Medulla oblongata (tissue), 1 donor: ENCODE measurements at regions not wholly inside any gene's neighbourhood (a gene's known extent, or its start where the extent isn't known, plus 50 kb on each side); places are given as distances from the start of the nearest gene placed in this dataset.
"Not testable (repeated sequence)": the region's sequence is repeated elsewhere in the genome, so short reads cannot be mapped to it uniquely, and the experiment has no call there.

Experiments used
- DNase-seq: peaks from one replicate; pipeline ENCODE4 v3.0.0-alpha.2; 2015; ENCODE audit errors: extremely low spot score

DNA sequence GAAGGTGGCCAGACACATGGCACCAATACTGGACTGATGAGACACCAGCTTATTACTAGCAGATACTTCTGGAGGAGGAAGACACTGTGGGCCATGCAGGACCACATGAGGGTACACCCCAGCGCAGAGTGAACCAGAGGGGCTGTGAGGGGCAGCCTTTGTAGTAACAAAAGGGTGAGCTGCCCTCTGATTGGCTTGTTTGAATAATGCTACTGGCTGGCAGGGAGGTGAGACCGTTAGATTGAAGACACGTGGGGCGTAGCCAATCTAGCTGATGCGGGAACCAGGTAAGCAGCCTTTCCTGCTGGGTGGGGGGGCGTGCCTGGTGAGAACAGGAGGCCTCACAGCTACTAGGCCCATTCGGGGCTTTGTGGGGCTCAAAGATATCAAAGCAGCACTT lies 102.8 kb upstream of the SEC14L1 start:
- no peak for DNase-seq

DNA sequence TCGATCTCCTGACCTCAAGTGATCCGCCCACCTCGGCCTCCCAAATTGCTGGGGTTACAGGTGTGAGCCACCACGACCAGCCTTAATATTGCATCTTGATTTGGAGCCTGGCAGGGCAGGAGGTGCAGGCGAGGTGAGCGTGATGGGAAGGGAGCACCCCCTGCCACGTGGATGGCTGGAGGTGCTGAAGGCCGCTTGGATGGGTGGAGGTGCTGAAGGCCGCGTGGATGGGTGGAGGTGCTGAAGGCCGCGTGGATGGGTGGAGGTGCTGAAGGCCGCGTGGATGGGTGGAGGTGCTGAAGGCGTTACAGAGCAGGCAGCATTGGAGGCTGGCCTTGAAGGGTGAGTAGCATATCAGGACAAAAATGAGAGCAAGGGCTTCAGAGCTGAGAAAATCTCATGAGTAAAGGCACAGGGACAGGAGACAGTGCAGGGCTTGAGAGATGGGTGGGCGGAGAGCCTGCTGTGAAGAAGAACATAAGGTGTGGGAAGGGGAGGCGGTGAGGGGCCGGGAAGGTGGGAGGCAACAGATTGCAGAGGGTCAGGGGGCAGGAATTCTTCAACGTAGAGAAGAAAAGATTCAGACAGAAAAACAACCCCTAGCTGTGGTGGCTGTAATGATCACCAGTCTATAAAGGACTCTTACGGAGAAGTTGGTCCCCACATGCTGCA lies 101.7 kb upstream of the SEC14L1 start:
- DNase-seq = no peak

DNA sequence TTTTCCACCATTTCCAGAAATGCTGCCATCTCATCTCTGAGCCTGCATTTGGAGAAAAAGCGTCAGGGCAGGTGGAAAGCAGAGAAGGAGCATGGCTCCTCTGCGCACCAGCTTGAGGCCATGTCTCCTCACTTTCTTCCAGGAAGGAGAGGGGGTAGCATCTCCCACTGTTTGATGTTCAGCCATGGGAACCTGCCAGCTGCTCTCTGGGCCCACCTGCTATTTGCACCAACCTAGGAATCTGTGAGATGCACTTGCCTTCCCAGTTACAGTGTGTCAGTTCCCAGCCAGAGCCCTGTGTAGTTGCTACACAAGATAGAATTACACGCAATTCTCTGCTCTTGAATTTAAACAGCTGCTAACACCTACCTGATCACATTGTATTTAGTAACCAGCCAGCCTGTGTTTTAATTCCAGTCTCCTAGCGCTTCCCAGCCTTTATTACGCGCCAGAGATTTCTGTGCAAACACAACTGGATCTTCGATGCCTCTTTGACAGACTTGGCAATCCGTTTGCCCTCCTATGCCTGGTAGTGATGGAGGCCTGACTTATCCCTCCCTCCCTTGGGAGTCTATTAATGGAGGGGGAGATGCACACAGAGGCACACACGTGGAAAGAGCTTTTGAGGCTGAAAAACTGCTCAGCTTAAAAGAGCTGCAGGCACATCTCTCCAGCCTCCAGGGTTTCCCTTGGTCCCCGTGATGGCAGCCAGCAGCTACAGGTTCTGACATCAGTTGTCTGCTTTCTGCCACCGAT lies 98.1 kb upstream of the SEC14L1 start:
- no peak for DNase-seq

DNA sequence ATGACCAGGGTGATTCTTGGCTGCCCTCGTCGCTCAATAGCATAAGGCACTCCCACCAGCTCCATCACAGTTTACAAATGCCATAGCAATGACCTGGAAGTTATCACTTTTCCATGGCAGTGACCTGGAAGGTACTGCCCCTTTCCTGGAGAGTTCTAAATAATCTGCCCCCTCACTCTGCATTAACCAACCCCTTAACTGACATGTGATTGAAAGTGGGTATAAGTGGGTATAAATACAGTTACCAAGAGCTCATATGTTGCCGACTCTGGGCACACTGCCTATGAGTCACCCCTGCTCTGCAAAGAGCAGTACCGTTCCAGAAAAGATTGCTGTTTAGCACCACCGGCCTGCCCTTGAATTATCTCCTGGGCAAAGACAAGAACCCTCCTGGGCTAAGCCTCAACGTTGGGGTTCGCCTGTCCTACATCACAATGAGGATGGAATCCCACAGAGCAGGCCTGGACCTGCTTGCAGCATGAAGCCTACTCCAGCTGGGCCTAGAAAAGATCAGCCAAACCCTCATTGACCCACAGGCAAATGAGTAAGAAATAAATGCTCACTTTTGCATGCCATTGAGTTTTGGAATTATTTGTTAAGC lies 95.2 kb upstream of the SEC14L1 start:
- DNase-seq = no peak

DNA sequence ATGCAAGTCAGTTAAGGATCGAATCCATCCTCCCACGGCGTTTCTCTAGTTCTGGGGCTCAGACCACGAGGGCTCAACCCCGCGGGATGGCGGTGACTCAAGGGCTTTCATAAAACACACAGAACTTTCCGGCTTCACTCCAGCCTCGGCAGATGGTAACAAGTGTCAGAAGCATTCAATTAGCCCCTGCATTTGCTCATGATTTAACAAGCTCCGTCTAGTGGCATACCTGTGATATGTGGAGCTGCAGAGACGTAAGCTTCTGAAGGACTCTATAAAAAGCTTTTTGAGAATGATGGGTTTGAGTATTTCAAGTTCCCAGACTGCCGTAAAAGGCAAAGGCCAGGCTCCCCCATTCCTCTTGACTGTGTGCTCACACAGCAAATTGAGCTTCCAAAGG lies 91.3 kb upstream of the SEC14L1 start:
- DNase-seq = no peak

DNA sequence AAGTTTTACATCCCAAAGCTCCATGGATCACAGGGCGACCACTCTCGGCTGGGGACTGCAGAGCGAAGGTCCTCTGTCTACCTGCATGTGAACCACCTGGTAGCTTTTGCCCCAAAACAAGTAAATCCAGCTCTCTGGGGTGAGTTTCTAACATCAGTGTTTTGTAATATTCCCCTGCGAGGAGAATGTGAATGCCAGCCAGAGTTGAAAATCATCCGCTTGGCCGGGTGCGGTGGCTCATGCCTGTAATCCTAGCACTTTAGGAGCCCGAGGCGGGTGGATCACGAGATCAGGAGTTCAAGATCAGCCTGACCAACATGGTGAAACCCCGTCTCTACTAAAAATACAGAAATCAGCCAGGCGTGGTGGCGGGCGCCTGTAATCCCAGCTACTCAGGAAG lies 89.9 kb upstream of the SEC14L1 start:
- not testable (repeated sequence) for DNase-seq

DNA sequence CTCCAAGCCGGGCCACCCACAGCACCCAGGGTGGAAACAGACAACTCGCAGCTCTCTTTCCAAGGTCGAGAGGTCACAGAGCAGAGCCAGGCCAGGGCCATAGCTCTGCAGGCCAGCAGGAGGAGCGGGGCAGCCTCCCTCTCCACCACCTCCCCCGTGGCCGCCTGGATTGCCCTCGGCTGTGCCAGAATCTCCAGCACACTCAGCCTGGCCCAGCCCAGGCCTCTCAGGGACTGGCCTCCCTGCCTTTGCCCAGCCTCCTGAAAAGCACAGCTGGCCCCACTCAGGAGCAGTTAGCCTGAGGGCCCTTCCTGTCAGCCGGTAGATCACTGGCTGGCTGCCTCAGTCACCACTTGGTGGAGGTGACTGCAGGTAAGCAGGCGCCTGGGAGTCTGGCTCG lies 85.8 kb upstream of the SEC14L1 start:
- DNase-seq = no peak

DNA sequence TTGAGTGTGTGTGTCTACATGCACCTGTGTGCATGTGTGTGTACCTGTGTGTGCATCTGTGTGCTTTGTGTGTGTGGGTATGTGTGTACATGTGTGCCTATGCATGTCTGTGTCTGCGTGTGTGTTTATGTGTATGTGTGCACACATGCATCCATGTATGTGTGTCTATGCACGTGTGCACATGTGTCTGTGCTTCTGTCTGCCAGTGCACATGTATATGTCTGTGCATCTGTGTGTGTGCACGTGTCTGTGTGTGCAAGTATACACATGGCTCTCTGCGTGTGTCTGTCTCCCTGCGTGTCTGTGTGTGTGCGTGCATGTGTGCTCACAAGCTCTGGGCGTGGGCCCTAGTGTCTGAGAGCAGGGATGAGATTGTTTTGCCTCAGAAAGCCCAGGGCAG lies 85.3 kb upstream of the SEC14L1 start:
- DNase-seq = no peak

DNA sequence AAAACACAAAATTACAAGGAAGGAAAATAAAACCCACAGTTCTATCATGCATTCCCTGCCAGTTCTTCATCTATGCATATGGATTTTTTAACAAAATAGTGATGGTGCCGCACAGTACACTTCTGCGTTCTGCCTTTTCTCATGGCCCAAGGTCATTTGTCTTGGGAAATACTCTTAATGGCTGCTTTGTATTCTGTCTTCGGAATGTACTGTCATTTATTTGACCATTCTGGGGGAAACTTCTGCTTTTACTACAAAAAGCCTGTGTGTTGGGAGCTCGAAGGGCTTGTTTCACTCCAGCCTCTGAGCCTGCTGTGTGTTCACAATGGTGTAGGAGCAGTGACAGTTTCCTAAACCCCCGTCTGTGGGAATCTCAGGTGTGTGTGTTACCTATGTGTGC lies 82.8 kb upstream of the SEC14L1 start:
- DNase-seq = no peak

DNA sequence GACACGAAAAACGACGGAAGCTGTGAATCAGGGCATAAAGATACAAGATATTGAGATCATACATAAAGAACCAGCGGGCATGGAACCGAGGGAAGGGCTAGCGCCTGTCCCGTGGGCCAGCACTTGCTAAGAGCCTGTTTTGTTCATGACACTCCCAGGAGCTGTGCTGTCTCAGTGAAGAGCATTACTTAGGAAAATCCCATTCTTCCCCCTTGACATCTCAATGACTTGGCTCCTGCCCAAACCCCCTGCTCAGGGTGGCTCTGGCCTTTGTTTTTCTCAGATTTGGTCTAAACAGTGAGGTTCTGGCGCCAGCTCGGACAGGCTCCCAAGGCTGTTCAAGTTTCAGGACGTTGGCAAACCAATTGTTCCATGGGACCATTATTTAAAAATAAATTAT lies 79.1 kb upstream of the SEC14L1 start:
- no peak for DNase-seq

DNA sequence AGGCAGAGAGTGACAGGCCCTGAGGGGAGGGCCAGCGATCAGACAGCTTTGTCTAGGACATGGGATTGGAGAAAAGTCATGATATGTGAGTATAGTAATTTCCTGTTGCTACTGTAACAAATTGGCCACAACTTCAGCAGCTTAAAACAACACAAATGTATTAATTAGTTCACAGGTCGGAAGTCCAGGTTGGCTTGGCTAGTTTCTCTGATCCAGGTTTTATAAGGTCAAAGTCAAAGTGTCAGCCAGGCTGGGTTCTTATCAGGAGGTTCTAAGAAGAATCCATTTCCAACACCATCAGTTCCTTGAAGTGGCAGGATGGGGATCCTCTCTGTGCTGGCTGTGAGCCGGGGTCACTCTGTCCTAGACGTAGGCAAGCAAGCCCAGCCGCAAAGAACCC lies 76.2 kb upstream of the SEC14L1 start:
- DNase-seq = no peak

DNA sequence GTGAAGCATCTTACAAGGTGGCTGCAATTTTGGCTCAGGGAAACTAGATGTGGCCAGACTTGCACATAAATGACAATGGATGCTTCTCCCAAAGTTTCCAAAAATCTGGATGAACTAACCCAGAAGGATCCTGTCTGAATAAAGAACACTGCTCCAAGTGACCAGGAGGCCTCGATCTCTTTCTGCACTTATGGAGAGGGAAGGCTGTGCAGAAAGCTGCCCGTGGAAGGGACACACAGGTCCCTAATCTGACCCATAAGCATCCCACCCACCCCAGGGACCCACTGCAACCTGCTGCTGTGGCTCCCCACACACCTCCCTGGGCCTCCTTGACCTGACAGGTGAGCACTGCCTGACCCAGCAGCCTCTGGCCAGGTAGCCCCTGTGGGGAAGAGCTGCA lies 74.6 kb upstream of the SEC14L1 start:
- no peak for DNase-seq

DNA sequence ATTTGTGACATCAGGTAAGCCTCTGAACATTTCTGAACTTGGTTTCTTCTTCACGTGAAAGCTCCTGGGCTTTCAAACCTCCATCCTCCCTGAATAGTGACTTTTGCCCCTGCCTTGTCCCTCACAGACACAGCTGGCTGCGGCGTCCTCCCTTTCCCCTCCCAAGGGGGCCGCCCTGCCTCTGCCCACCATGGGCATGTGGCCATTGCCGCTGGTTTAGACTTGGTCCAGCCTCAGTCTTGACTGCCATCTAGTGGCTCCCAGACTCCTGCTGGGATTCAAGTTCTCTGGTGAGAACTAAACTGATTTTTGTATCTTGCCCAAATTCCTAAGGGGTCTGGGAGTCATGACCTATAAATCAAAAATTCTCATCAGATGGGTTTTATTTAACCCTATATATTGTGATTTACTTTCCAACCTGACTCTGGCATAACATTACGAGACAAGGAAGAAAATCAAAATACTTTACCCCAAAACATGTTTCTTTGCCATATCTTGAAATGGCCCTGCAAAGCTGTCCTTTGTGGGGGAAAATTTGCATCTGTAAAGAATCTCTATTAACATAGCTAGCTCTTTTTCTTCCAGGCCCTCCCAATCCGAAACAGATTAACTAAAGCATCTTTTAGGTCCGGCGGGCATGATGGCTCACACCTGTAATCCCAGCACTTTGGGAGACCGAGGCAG lies 73.9 kb upstream of the SEC14L1 start:
- DNase-seq = peak; percentile 69

DNA sequence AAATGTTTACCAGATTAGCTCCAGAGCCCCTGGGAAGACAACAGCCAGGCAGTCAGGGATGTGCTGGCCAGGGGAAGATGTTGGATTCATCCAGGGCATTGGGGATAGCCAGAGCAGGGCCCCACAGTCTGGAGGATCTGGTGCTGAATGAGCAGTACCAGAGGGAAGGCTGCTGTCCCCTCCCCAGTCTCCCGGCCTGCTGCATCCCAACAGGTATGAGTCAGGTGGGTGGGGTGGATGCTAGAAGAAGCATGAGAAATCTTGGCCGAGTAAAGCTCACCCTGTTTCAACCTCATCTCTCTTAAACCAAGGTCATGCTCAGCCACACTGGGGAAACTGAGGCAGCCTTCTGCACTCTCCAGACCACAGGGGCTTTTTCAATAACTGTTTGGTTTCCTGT lies 71.9 kb upstream of the SEC14L1 start:
- DNase-seq = no peak

DNA sequence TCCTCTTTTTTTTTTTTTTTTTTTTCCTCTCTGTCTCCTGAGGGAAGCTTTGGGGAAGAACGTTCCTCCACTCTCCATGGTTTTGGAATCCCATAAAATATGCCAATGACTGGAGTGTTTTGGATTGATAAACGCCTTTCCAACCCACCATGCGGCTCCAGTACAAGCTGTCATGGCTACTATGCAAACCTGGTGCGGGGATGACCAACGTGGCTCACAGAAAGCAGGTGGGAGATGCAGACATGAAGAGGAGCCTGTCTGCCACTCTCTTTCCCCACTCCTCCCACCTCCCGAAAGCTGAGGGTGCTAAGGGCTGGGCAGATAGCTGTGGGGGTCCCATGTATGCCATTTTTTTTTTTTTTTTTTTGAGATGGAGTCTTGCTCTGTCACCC lies 69.9 kb upstream of the SEC14L1 start:
- no peak for DNase-seq

DNA sequence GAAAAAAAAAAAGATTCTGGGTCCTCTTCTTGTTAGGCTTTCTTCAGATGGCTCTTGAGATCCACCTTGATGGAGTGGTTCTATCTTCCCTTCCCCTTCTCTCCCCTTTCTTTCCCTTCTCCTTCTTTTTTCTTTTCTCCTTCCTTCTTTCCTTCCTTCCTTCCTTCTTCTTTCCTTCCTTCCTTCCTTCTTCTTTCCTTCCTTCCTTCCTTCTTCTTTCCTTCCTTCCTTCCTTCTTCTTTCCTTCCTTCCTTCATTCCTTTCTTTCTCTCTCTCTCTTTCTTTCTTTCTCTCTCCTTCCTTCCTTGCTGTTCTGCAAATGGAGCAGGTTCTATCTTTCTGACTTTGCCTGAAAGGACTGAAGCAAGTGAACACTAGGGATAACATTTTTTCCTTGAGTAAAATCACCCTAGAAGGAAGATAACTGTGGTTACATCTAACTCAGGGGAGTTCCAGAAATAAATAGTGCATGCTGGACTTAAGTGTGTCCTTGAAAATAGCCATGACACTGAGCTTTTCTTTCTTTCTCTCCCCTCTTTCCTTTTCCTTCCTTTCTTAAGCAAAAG lies 68.8 kb upstream of the SEC14L1 start:
- DNase-seq = no peak

DNA sequence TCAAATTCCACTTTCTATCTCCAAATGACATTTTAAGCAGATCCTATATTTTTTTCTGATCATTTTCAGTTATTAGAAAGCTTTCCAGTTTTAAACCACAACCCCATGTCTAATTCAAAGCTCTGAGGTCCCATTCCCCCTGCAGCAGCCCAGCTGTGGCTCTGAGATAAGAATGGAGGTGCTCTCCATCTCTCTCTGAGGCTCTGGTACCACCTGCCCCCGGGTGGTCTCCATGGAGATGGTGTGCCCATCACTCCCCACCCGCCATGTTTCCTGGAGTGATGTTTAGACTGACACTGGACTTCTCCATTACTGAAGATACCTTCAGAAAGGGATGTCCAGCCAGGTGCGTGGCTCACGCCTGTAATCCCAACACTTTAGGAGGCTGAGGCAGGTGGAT lies 68.1 kb upstream of the SEC14L1 start:
- DNase-seq = no peak

DNA sequence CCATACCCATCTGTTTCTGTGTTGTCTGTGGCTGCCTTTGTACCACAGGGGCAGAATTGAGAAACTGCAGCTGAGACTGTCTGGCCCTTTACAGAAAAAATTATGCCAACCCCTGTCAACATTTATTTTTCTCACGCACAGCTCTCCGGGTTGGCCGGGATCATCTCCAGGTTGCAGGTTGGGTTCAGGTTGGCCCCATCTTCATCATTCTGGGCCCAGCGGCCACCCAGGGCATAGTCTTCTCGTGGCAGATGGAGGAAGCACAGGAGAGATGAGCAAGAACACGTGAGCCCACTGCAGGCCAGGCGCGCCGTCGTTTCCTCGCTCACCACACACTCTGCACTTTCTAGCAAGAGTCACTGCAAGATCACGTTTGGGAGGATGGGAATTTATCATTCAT lies 66.1 kb upstream of the SEC14L1 start:
- DNase-seq = no peak

DNA sequence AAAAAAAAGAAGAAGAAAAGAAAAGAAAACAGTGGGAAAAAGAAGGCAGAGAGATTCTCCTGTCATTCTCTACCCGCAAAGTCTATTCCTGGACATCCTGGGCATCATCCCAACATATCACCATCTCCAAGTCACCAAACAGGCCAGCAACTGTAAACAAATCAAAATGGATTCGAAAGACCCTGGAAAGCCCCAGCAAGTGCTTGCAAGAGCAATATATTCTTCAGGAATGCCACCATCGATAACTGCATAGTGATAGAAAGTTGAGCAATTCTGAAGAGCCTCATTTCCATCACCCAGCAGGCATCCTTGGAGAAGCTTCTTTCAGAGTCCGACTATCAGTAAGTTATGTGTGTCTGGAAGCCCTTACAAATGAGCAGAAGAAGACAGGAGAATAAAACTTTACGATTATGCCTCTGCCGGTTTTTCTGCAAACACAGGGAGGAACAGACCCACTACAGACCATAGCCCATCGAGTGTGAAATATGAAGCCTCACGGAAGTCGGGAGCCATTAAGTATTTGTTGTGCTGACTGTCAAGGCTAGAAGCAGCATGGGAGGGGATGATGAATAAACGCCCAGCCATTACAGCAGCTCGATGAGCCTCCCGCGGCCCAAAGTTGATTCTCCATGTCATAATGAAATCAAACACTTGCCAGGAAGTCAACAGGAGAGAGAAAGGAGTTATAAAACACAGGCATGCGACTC lies 64.5 kb upstream of the SEC14L1 start:
- DNase-seq = no peak

DNA sequence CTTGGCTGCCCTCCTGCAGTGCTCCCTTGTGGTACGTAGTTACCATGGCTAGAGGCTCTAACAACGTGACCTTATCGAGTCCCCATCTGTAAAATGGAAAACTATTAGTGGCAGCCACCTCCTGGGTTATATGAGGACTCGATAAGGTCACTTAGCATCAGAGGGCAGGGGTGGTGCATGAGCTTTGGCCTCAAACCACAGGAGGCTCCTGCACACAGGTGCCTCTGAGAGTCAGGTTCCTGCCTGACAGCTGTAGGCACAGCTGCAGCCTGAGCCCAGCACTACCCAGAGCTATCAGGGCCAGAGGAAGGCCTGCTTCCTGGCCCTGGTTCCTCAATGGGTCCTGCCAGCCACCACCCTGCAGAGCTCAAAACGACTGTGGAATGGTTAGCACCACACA lies 57.2 kb upstream of the SEC14L1 start:
- DNase-seq = no peak

DNA sequence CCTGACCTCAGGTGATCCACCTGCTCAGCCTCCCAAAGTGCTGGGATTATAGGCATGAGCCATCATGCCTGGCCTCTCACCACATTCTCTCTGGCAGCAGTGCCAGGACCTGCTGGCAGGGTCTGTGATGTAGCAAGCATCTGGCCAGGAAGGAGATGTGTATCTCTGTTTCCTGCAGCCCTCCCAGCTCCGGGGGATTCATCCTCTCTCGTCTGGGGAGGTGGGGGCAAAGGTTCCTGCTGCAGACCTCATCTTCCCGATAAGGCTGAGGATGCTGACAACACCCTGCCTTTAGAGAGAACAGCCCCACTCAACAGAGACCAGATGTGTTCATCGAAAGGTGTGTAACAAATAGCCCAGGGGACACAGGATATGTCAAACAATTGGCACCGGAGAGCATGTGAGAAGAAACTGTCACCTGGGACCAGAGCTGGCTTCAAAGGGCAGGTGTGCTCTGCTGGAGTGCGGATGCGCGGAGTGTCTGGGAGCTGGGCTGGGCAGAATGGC lies 54.8 kb upstream of the SEC14L1 start:
- DNase-seq = no peak
